Natural killer cell (primary cell): ENCODE measurements at regions not wholly inside any gene's neighbourhood (a gene's known extent, or its start where the extent isn't known, plus 50 kb on each side); places are given as distances from the start of the nearest gene placed in this dataset.
A peak's percentile ranks its signal among the peaks of the same experiment; 100 is the strongest.

Source experiments
- ATAC-seq, 3 donors: fragments of 150-1000 bp in 2 of 3; fragments of 200-7000 bp in 1 of 3; cut with Tn5 transposase; 1 replicate in 1 of 3; 2 replicates in 2 of 3; pipeline ENCODE4 v1.10.0; 2021; ENCODE audit warnings: mild to moderate bottlenecking in 2 of 3, moderate library complexity in 2 of 3
- DNase-seq, 2 donors: peaks; one replicate each; pipeline versions ENCODE4 v3.0.0 to v3.0.0-alpha.2; 2013 to 2021; ENCODE audit warnings: mixed read lengths in 1 of 2
- H3K27ac ChIP-seq: one replicate; pipeline ENCODE4 v1.5.1; 2013; ENCODE audit warnings: mild to moderate bottlenecking, low read length
- H3K27me3 ChIP-seq: one replicate; pipeline ENCODE4 v1.6.1; 2013; ENCODE audit warnings: low read length; ENCODE audit not compliant: control insufficient read depth, insufficient read depth
- H3K36me3 ChIP-seq: one replicate; pipeline ENCODE4 v1.6.1; 2013; ENCODE audit warnings: low read length; ENCODE audit not compliant: control insufficient read depth, insufficient read depth
- H3K4me1 ChIP-seq: one replicate; pipeline ENCODE4 v1.6.1; 2013; ENCODE audit warnings: low read length; ENCODE audit not compliant: control insufficient read depth, insufficient read depth
- H3K4me3 ChIP-seq: one replicate; pipeline ENCODE4 v1.5.1; 2013; ENCODE audit warnings: low read length
- H3K9me3 ChIP-seq: one replicate; pipeline ENCODE4 v1.6.1; 2013; ENCODE audit warnings: low read length; ENCODE audit not compliant: control insufficient read depth, insufficient read depth
- H3K27ac Mint-ChIP-seq, 2 donors: one replicate each; pipeline ENCODE4 v1.8.0; 2022; ENCODE audit warnings: mild to moderate bottlenecking in 2 of 2, mixed read lengths in 2 of 2, moderate library complexity in 1 of 2
- H3K27me3 Mint-ChIP-seq, 2 donors: one replicate each; pipeline ENCODE4 v1.8.0; 2022; ENCODE audit warnings: low read depth in 2 of 2, mixed read lengths in 2 of 2
- H3K36me3 Mint-ChIP-seq: one replicate; pipeline ENCODE4 v1.8.0; 2022; ENCODE audit warnings: mixed read lengths
- H3K4me1 Mint-ChIP-seq, 2 donors: one replicate each; pipeline ENCODE4 v1.8.0; 2022; ENCODE audit warnings: mixed read lengths in 2 of 2
- H3K4me3 Mint-ChIP-seq: one replicate; pipeline ENCODE4 v1.8.0; 2022; ENCODE audit warnings: mild to moderate bottlenecking, moderate library complexity, mixed read lengths
- H3K9me3 Mint-ChIP-seq, 2 donors: one replicate each; pipeline ENCODE4 v1.8.0; 2022; ENCODE audit warnings: mixed read lengths in 2 of 2
- CTCF ChIP-seq: fragments of 200-600 bp; IDR thresholded peaks from one replicate; pipeline ENCODE4 v1.8.0; 2022; ENCODE audit warnings: antibody characterized with exemption
- WGBS: methylation state at CpG from one replicate; pipeline ENCODE4 v1.1.7; 2013; ENCODE audit warnings: missing lambda C conversion rate; ENCODE audit not compliant: insufficient coverage; 5-methylcytosine and 5-hydroxymethylcytosine counted together
- intact Hi-C: fragments of 100-400 bp; cut with micrococcal nuclease; formaldehyde crosslinking; loops from one replicate; pipeline ENCODE4 v1.14.2; 2022

- H3K9me3 Mint-ChIP-seq: no peaks in the 10 kb centered on the region
- Histone ChIP-seq H3K27me3 (no peaks in the 10 kb centered on the region), H3K27ac (no peak overlapping the region), H3K9me3 (no peaks in the 10 kb centered on the region), H3K4me3 (no peak overlapping the region), H3K36me3 (no peaks in the 10 kb centered on the region), H3K4me1 (no peaks in the 10 kb centered on the region)
- no peak overlapping the region for H3K4me3 Mint-ChIP-seq
- DNase-seq (no peak), ATAC-seq (no peak)
- no peaks in the 10 kb centered on the region for H3K36me3 Mint-ChIP-seq
- intact Hi-C loops: no loop called here
- H3K27ac Mint-ChIP-seq: no peak overlapping the region
- H3K4me1 Mint-ChIP-seq: no peaks in the 10 kb centered on the region
- WGBS: 82% methylated on average over 5 of the region's 5 CpGs
- TF ChIP-seq CTCF: no peak
- H3K27me3 Mint-ChIP-seq: peaks cover 6 to 8% of the 10 kb centered on the region in 2 donors
These were observed 102.8 kb upstream of the TBC1D5 start for GRCh38 chr3:17845026-17845812.

GRCh38 chr3:17844236-17844635 is 101.8 kb upstream of the TBC1D5 start:
- no peak overlapping the region for H3K27ac Mint-ChIP-seq
- no peak overlapping the region for H3K4me3 ChIP-seq
- no peaks in the 10 kb centered on the region for H3K27me3 ChIP-seq
- H3K27ac ChIP-seq: no peak overlapping the region
- ATAC-seq (no peak), DNase-seq (no peak)
- H3K36me3 ChIP-seq: no peaks in the 10 kb centered on the region
- no peaks in the 10 kb centered on the region for H3K4me1 Mint-ChIP-seq
- H3K9me3 Mint-ChIP-seq: no peaks in the 10 kb centered on the region
- WGBS: 90% methylated on average over 3 of the region's 3 CpGs
- H3K36me3 Mint-ChIP-seq: no peaks in the 10 kb centered on the region
- no peaks in the 10 kb centered on the region for H3K4me1 ChIP-seq
- H3K4me3 Mint-ChIP-seq: no peak overlapping the region
- intact Hi-C loops: no loop called here
- H3K27me3 Mint-ChIP-seq: peaks cover 6 to 8% of the 10 kb centered on the region in 2 donors
- no peak for TF ChIP-seq CTCF
- no peaks in the 10 kb centered on the region for H3K9me3 ChIP-seq

- Histone ChIP-seq H3K27ac (no peak overlapping the region), H3K9me3 (no peaks in the 10 kb centered on the region), H3K4me1 (no peaks in the 10 kb centered on the region), H3K36me3 (no peaks in the 10 kb centered on the region), H3K4me3 (no peak overlapping the region), H3K27me3 (no peaks in the 10 kb centered on the region)
- no peak overlapping the region for H3K27ac Mint-ChIP-seq
- H3K36me3 Mint-ChIP-seq: no peaks in the 10 kb centered on the region
- no peak overlapping the region for H3K4me3 Mint-ChIP-seq
- 14% methylated on average over 9 of the region's 9 CpGs for WGBS
- peaks cover 0 to 8% of the 10 kb centered on the region in 2 donors for H3K27me3 Mint-ChIP-seq
- H3K4me1 Mint-ChIP-seq: no peaks in the 10 kb centered on the region
- intact Hi-C loops: loop anchor here (1.0 kb wide), 3 partner anchors 196 to 582 kb away; no protein-coding TSS in a partner anchor
- ATAC-seq (peak; percentile 84 to 98 (median 86)), DNase-seq (peak; percentile 66 to 80)
- peak; percentile 92 for TF ChIP-seq CTCF
- no peaks in the 10 kb centered on the region for H3K9me3 Mint-ChIP-seq
These were observed 98.9 kb upstream of the TBC1D5 start for GRCh38 chr3:17841190-17841828.
